ENCODE measurements at regions not wholly inside any gene's neighbourhood (a gene's known extent, or its start where the extent isn't known, plus 50 kb on each side); places are given as distances from the start of the nearest gene placed in this dataset.

DNA sequence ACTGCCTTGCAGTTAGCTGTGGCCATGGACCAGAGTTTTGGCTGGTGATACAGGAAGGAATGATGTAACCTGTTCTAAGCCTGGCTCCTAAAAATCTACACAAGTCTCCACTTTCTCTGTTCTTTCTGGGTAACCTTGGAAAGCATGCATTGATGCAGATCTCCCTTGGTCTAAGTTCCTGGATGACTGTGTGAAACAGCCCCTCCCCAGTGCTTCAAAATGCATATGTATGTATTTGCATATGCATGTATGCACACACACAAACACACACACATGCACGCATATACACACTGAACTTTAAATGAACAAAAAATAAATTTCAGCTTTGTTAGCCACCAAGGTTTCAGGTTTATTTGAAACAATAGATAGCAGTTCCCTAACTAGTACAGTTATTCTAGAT, 296.1 kb downstream of the OSR1 start:
- TF ChIP-seq, protein P1, sequence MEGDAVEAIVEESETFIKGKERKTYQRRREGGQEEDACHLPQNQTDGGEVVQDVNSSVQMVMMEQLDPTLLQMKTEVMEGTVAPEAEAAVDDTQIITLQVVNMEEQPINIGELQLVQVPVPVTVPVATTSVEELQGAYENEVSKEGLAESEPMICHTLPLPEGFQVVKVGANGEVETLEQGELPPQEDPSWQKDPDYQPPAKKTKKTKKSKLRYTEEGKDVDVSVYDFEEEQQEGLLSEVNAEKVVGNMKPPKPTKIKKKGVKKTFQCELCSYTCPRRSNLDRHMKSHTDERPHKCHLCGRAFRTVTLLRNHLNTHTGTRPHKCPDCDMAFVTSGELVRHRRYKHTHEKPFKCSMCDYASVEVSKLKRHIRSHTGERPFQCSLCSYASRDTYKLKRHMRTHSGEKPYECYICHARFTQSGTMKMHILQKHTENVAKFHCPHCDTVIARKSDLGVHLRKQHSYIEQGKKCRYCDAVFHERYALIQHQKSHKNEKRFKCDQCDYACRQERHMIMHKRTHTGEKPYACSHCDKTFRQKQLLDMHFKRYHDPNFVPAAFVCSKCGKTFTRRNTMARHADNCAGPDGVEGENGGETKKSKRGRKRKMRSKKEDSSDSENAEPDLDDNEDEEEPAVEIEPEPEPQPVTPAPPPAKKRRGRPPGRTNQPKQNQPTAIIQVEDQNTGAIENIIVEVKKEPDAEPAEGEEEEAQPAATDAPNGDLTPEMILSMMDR (IDR thresholded peaks at IDR 0.05) = no peak
- no peak for TF ChIP-seq POLR2A (IDR thresholded peaks at IDR 0.05)

Data from heart left ventricle (tissue), 13 donors.